SK-N-SH (cell line): ENCODE measurements at regions not wholly inside any gene's neighbourhood (a gene's known extent, or its start where the extent isn't known, plus 50 kb on each side); places are given as distances from the start of the nearest gene placed in this dataset.

Source experiments
- CTCF ChIA-PET: fragments of 300-600, 350-600 bp; formaldehyde crosslinking; extraction: SDS; loops from one replicate; lab custom pipeline; 2021; lab: Yijun Ruan, JAX
- POLR2A ChIA-PET: fragments of 350-600 bp; sonication (Branson Sonifier 250); formaldehyde crosslinking; extraction: SDS; loops from one replicate; lab custom pipeline; 2020; ENCODE audit warnings: antibody characterized with exemption, inconsistent platforms; lab: Yijun Ruan, JAX
- DNase-seq: peaks from one replicate; pipeline ENCODE4 v3.0.0; 2012
- H2AFZ ChIP-seq: fragments of 200-600 bp; sonication (generic); 2 replicates; pipeline ENCODE4 v1.8.1; 2016; ENCODE audit warnings: antibody characterized with exemption, mild to moderate bottlenecking, low read depth
- H3F3A ChIP-seq: fragments of 200-600 bp; sonication (generic); replicated peaks from 2 replicates; pipeline ENCODE3; 2016; ENCODE audit warnings: antibody characterized with exemption, mild to moderate bottlenecking; ENCODE audit not compliant: insufficient read depth
- H3K27ac ChIP-seq, 2 experiments: fragments of 200-500 bp in 1 of 2; fragments of 200-600 bp in 1 of 2; sonication (Bioruptor generic) in 1 of 2; sonication (generic), shearing (Covaris generic) in 1 of 2; 2 replicates each; pipeline versions ENCODE4 v1.5.1 to v1.6.1; 2014 to 2016; ENCODE audit warnings: low read depth in 2 of 2, inconsistent platforms in 1 of 2, low read length in 1 of 2, mild to moderate bottlenecking in 1 of 2, mixed read lengths in 1 of 2
- H3K27me3 ChIP-seq: fragments of 200-600 bp; sonication (generic), shearing (Covaris generic); 2 replicates; pipeline ENCODE4 v1.6.1; 2016; ENCODE audit warnings: mixed run types; ENCODE audit not compliant: insufficient read depth
- H3K36me3 ChIP-seq, 2 experiments: fragments of 200-500 bp in 1 of 2; fragments of 200-600 bp in 1 of 2; sonication (Bioruptor generic) in 1 of 2; sonication (generic) in 1 of 2; replicated peaks in 1 of 2; 2 replicates each; pipeline versions ENCODE3 to v1.5.1; 2014 to 2016; ENCODE audit warnings: low read length in 1 of 2, mild to moderate bottlenecking in 1 of 2; ENCODE audit not compliant: insufficient read depth in 2 of 2, control insufficient read depth in 1 of 2
- H3K4me1 ChIP-seq, 2 experiments: fragments of 200-500 bp in 1 of 2; fragments of 200-600 bp in 1 of 2; sonication (Bioruptor generic) in 1 of 2; sonication (generic), shearing (Covaris generic) in 1 of 2; 2 replicates each; pipeline versions ENCODE4 v1.5.1 to v1.6.1; 2014 to 2016; ENCODE audit warnings: low read depth in 1 of 2, low read length in 1 of 2, mixed run types in 1 of 2; ENCODE audit not compliant: insufficient read depth in 2 of 2, control insufficient read depth in 1 of 2
- H3K4me2 ChIP-seq: fragments of 200-600 bp; sonication (generic), shearing (Covaris generic); 2 replicates; pipeline ENCODE4 v1.6.1; 2017; ENCODE audit warnings: mixed run types
- H3K4me3 ChIP-seq, 2 experiments: fragments of 200-500 bp in 1 of 2; fragments of 200-600 bp in 1 of 2; sonication (Bioruptor generic) in 1 of 2; sonication (generic), shearing (Covaris generic) in 1 of 2; 2 replicates each; pipeline versions ENCODE4 v1.5.1 to v1.8.1; 2014 to 2016; ENCODE audit warnings: low read depth in 2 of 2, inconsistent platforms in 1 of 2, low read length in 1 of 2, mild to moderate bottlenecking in 1 of 2, mixed read lengths in 1 of 2, moderate library complexity in 1 of 2
- H3K79me2 ChIP-seq: fragments of 200-600 bp; sonication (generic); 2 replicates; pipeline ENCODE4 v1.8.1; 2017; ENCODE audit warnings: mild to moderate bottlenecking; ENCODE audit not compliant: insufficient read depth
- H3K9ac ChIP-seq: fragments of 200-600 bp; sonication (generic); 2 replicates; pipeline ENCODE4 v1.6.1; 2017; ENCODE audit warnings: mixed run types
- H3K9me2 ChIP-seq: fragments of 200-600 bp; sonication (generic); 2 replicates; pipeline ENCODE4 v1.6.1; 2017; ENCODE audit warnings: mixed run types
- H3K9me3 ChIP-seq: fragments of 200-600 bp; sonication (generic); 2 replicates; pipeline ENCODE4 v1.6.1; 2017; ENCODE audit warnings: mixed run types, mild to moderate bottlenecking, moderate library complexity
- H4K20me1 ChIP-seq: fragments of 200-600 bp; sonication (generic); 2 replicates; pipeline ENCODE4 v1.6.1; 2017; ENCODE audit warnings: mild to moderate bottlenecking, mixed run types; ENCODE audit not compliant: insufficient read depth
- CHD2 ChIP-seq: fragments of 150-350 bp; IDR thresholded peaks from 2 replicates; pipeline ENCODE4 v1.6.1; 2018; ENCODE audit warnings: low read length; ENCODE audit not compliant: partially characterized antibody
- EP300 ChIP-seq, 2 experiments: IDR thresholded peaks; 2 replicates each; pipeline versions ENCODE4 v1.4.0 to v1.6.1; 2012; ENCODE audit warnings: borderline replicate concordance in 1 of 2, low read depth in 1 of 2, low read length in 1 of 2
- FOSL2 ChIP-seq: IDR thresholded peaks from 2 replicates; pipeline ENCODE4 v1.4.0; 2012; ENCODE audit warnings: low read depth, mild to moderate bottlenecking, moderate library complexity, borderline replicate concordance
- FOXJ3 ChIP-seq: sonication (generic); formaldehyde crosslinking; IDR thresholded peaks from 2 replicates; pipeline ENCODE4 v1.5.1; 2020; ENCODE audit warnings: mild to moderate bottlenecking, missing genetic modification reagents
- GABPA ChIP-seq: IDR thresholded peaks from 2 replicates; pipeline ENCODE4 v1.4.0; 2012; ENCODE audit warnings: low read depth, mild to moderate bottlenecking
- GATA2 ChIP-seq: sonication (generic); formaldehyde crosslinking; IDR thresholded peaks from 2 replicates; pipeline ENCODE4 v1.5.0; 2020; ENCODE audit warnings: mild to moderate bottlenecking, missing genetic modification reagents
- IRF3 ChIP-seq: fragments of 150-350 bp; IDR thresholded peaks from 2 replicates; pipeline ENCODE4 v1.6.1; 2016; ENCODE audit warnings: mild to moderate bottlenecking, low read depth, low read length
- JUND ChIP-seq: IDR thresholded peaks from 2 replicates; pipeline ENCODE4 v1.4.0; 2012
- MAX ChIP-seq: IDR thresholded peaks from 2 replicates; pipeline ENCODE4 v1.4.0; 2012; ENCODE audit warnings: low read depth
- MXI1 ChIP-seq: IDR thresholded peaks from 2 replicates; pipeline ENCODE4 v1.6.1; 2012; ENCODE audit warnings: mild to moderate bottlenecking, low read depth, low read length, improper control_type of control experiment
- PBX3 ChIP-seq: IDR thresholded peaks from 2 replicates; pipeline ENCODE4; 2012
- POLR2AphosphoS5 ChIP-seq: IDR thresholded peaks from 2 replicates; pipeline ENCODE4 v1.6.1; 2012; ENCODE audit warnings: low read depth, low read length
- RCOR1 ChIP-seq: fragments of 150-350 bp; IDR thresholded peaks from 2 replicates; pipeline ENCODE4 v1.6.1; 2017; ENCODE audit warnings: antibody characterized with exemption, low read length
- RXRA ChIP-seq: IDR thresholded peaks from 2 replicates; pipeline ENCODE4 v1.4.0; 2012; ENCODE audit warnings: low read depth, mild to moderate bottlenecking, borderline replicate concordance
- SMC3 ChIP-seq: IDR thresholded peaks from 2 replicates; pipeline ENCODE4 v1.6.1; 2012; ENCODE audit warnings: low read depth, low read length, improper control_type of control experiment
- TAF1 ChIP-seq: IDR thresholded peaks from 2 replicates; pipeline ENCODE4 v1.6.1; 2012; ENCODE audit warnings: low read depth, mild to moderate bottlenecking, low read length, moderate library complexity, borderline replicate concordance
- TCF12 ChIP-seq: IDR thresholded peaks from 2 replicates; pipeline ENCODE4 v1.4.0; 2012
- TEAD4 ChIP-seq: IDR thresholded peaks from 2 replicates; pipeline ENCODE4 v1.4.0; 2012; ENCODE audit warnings: mild to moderate bottlenecking, borderline replicate concordance; ENCODE audit not compliant: insufficient read depth
- USF1 ChIP-seq: IDR thresholded peaks from 2 replicates; pipeline ENCODE4 v1.4.0; 2012; ENCODE audit warnings: low read depth, borderline replicate concordance
- USF2 ChIP-seq: fragments of 150-350 bp; IDR thresholded peaks from 2 replicates; pipeline ENCODE4 v1.6.1; 2017; ENCODE audit warnings: antibody characterized with exemption, low read length, low read depth, borderline replicate concordance
- YY1 ChIP-seq: IDR thresholded peaks from 2 replicates; pipeline ENCODE4 v1.4.0; 2012; ENCODE audit warnings: low read depth, mild to moderate bottlenecking
- ZBTB33 ChIP-seq: IDR thresholded peaks from 2 replicates; pipeline ENCODE4 v1.4.0; 2012; ENCODE audit warnings: low read depth, borderline replicate concordance
- WGBS: methylation state at CpG from one replicate; pipeline ENCODE4 v1.1.6; 2017; ENCODE audit warnings: low lambda C conversion rate; 5-methylcytosine and 5-hydroxymethylcytosine counted together

GRCh38 chr10:30743586-30743985, 114.0 kb upstream of the LYZL2 start:
- Histone ChIP-seq H3K27ac (no peak overlapping the region), H2AFZ (no peak overlapping the region), H3K9me3 (no peaks in the 10 kb centered on the region), H3K36me3 (no peaks in the 10 kb centered on the region), H3F3A (no peaks in the 10 kb centered on the region), H3K27me3 (no peaks in the 10 kb centered on the region), H4K20me1 (no peaks in the 10 kb centered on the region), H3K9me2 (no peaks in the 10 kb centered on the region), H3K4me3 (no peak overlapping the region), H3K9ac (no peak overlapping the region), H3K4me2 (no peak overlapping the region), H3K4me1 (peaks cover 0 to 10% of the 10 kb centered on the region in 2 experiments; a peak in 1 of 4 replicates), H3K79me2 (no peaks in the 10 kb centered on the region)
- TF ChIP-seq ZBTB33 (no peak), SMC3 (no peak), JUND (no peak), TCF12 (no peak), YY1 (no peak), CHD2 (no peak), TAF1 (no peak), RCOR1 (no peak), POLR2AphosphoS5 (no peak), FOSL2 (no peak), USF1 (no peak), GABPA (no peak), USF2 (no peak)
- CTCF ChIA-PET = interaction anchor here (0.9 kb wide), 1 partner anchor 8 kb away, joined by 3 read pairs; no protein-coding TSS in a partner anchor
- WGBS = 96% methylated on average over 3 of the region's 3 CpGs
- no peak for DNase-seq
- POLR2A ChIA-PET = no interaction called here

- H3K9me2 ChIP-seq = no peaks in the 10 kb centered on the region
- 65% methylated on average over 4 of the region's 4 CpGs for WGBS
- H3K27ac ChIP-seq = no peak overlapping the region
- H2AFZ ChIP-seq = no peak overlapping the region
- H3F3A ChIP-seq = no peaks in the 10 kb centered on the region
- CTCF ChIA-PET = interaction anchor here (0.9 kb wide), 1 partner anchor 9 kb away, joined by 3 read pairs; no protein-coding TSS in a partner anchor
- H3K4me3 ChIP-seq = no peak overlapping the region
- no peak overlapping the region for H3K4me2 ChIP-seq
- POLR2A ChIA-PET = no interaction called here
- TF ChIP-seq GABPA (no peak), RXRA (no peak), MAX (no peak), JUND (no peak), IRF3 (no peak), GATA2 (CRISPR knock-in tag) (no peak), PBX3 (no peak), TAF1 (no peak), YY1 (no peak), EP300 (IDR thresholded peaks at IDR 0.05; ENCODE audit: borderline replicate concordance in 1 of 2, low read depth in 1 of 2, low read length in 1 of 2) (no peak), TEAD4 (no peak), FOXJ3 (CRISPR knock-in tag) (no peak), MXI1 (no peak)
- H3K79me2 ChIP-seq = no peaks in the 10 kb centered on the region
- no peak for DNase-seq
- no peak overlapping the region for H3K9ac ChIP-seq
- H3K9me3 ChIP-seq = no peaks in the 10 kb centered on the region
- no peaks in the 10 kb centered on the region for H3K27me3 ChIP-seq
- no peaks in the 10 kb centered on the region for H4K20me1 ChIP-seq
- no peaks in the 10 kb centered on the region for H3K36me3 ChIP-seq
- H3K4me1 ChIP-seq = peaks cover 0 to 1% of the 10 kb centered on the region in 2 experiments; a peak in 1 of 4 replicates
These were observed 112.9 kb upstream of the LYZL2 start for GRCh38 chr10:30742471-30742870.
